IMR-90 (cell line): ENCODE measurements at regions not wholly inside any gene's neighbourhood (a gene's known extent, or its start where the extent isn't known, plus 50 kb on each side); places are given as distances from the start of the nearest gene placed in this dataset.

Experiments
- ATAC-seq: fragments of 200-7000 bp; cut with Tn5 transposase; 2 replicates; pipeline ENCODE4 v1.9.1; 2020; ENCODE audit warnings: low read depth, mild to moderate bottlenecking, moderate library complexity
- BruUV-seq: library from RNA; stranded (reverse); fragments of 400-500 nt; replicated peaks from 2 replicates; lab custom pipeline; 2021; lab: Mats Ljungman, UMichigan
- CTCF ChIA-PET: fragments of 300-600 bp; formaldehyde crosslinking; extraction: SDS; loops from one replicate; lab custom pipeline; 2021; ENCODE audit warnings: antibody characterized with exemption; lab: Yijun Ruan, JAX
- POLR2A ChIA-PET: fragments of 300-600 bp; sonication (Branson Sonifier 250); formaldehyde crosslinking; loops from one replicate; lab custom pipeline; 2022; ENCODE audit warnings: antibody characterized with exemption; ENCODE audit not compliant: unreplicated experiment; lab: Charles Lee
- DNase-seq: peaks from one replicate; pipeline ENCODE4 v3.0.0; 2013
- H2AFZ ChIP-seq: replicated peaks from 2 replicates; pipeline ENCODE3; 2013; ENCODE audit warnings: low read length, mild to moderate bottlenecking; ENCODE audit not compliant: poor library complexity
- H2AK5ac ChIP-seq: 2 replicates; pipeline ENCODE4 v1.6.1; 2013; ENCODE audit warnings: low read depth, low read length, inconsistent platforms
- H2AK9ac ChIP-seq: replicated peaks from 2 replicates; pipeline ENCODE3; 2013; ENCODE audit warnings: mild to moderate bottlenecking, low read depth, low read length, moderate library complexity; ENCODE audit not compliant: poor library complexity
- H2BK120ac ChIP-seq: 2 replicates; pipeline ENCODE4 v1.6.1; 2013; ENCODE audit warnings: low read depth, low read length, inconsistent platforms
- H2BK15ac ChIP-seq: 3 replicates; pipeline ENCODE4 v1.6.1; 2013; ENCODE audit warnings: low read depth, low read length, inconsistent platforms
- H2BK20ac ChIP-seq: 2 replicates; pipeline ENCODE4 v1.6.1; 2013; ENCODE audit warnings: low read depth, mild to moderate bottlenecking, inconsistent platforms, low read length, moderate library complexity
- H2BK5ac ChIP-seq: 2 replicates; pipeline ENCODE4 v1.6.1; 2013; ENCODE audit warnings: mild to moderate bottlenecking, low read depth, low read length, inconsistent platforms; ENCODE audit not compliant: poor library complexity, severe bottlenecking
- H3K14ac ChIP-seq: replicated peaks from 2 replicates; pipeline ENCODE4 v1.6.1; 2013; ENCODE audit warnings: low read depth, low read length, inconsistent platforms
- H3K18ac ChIP-seq: 2 replicates; pipeline ENCODE4 v1.6.1; 2013; ENCODE audit warnings: low read depth, low read length, control low read depth
- H3K23ac ChIP-seq: 2 replicates; pipeline ENCODE4 v1.6.1; 2013; ENCODE audit warnings: low read depth, low read length, inconsistent platforms
- H3K27ac ChIP-seq: 2 replicates; pipeline ENCODE4 v1.5.1; 2013; ENCODE audit warnings: mild to moderate bottlenecking, control low read depth, low read length; ENCODE audit not compliant: insufficient read depth
- H3K27me3 ChIP-seq: 2 replicates; pipeline ENCODE4 v1.6.1; 2013; ENCODE audit warnings: low read length; ENCODE audit not compliant: control insufficient read depth, insufficient read depth
- H3K36me3 ChIP-seq: 2 replicates; pipeline ENCODE4 v1.6.1; 2013; ENCODE audit warnings: low read length, mixed read lengths; ENCODE audit not compliant: control insufficient read depth, insufficient read depth
- H3K4ac ChIP-seq: 2 replicates; pipeline ENCODE4 v1.6.1; 2013; ENCODE audit warnings: low read depth, low read length, inconsistent platforms
- H3K4me1 ChIP-seq: 2 replicates; pipeline ENCODE4 v1.6.1; 2013; ENCODE audit warnings: low read length, mixed read lengths; ENCODE audit not compliant: control insufficient read depth, insufficient read depth
- H3K4me2 ChIP-seq: 2 replicates; pipeline ENCODE4 v1.6.1; 2013; ENCODE audit warnings: low read depth, mild to moderate bottlenecking, control low read depth, low read length, moderate library complexity
- H3K4me3 ChIP-seq: 2 replicates; pipeline ENCODE4 v1.5.1; 2013; ENCODE audit warnings: low read depth, mild to moderate bottlenecking, control low read depth, low read length, moderate library complexity; ENCODE audit not compliant: insufficient read depth
- H3K56ac ChIP-seq: 2 replicates; pipeline ENCODE4 v1.6.1; 2013; ENCODE audit warnings: low read length, inconsistent platforms; ENCODE audit not compliant: insufficient read depth; ENCODE audit errors: extremely low read depth
- H3K79me1 ChIP-seq, 2 experiments: 2 replicates each; pipeline ENCODE4 v1.6.1; 2013; ENCODE audit warnings: low read length in 2 of 2, inconsistent platforms in 1 of 2, low read depth in 1 of 2
- H3K9ac ChIP-seq: 2 replicates; pipeline ENCODE4 v1.6.1; 2013; ENCODE audit warnings: low read depth, low read length, control low read depth
- H3K9me1 ChIP-seq: 2 replicates; pipeline ENCODE4 v1.6.1; 2013; ENCODE audit warnings: low read length, inconsistent platforms; ENCODE audit not compliant: insufficient read depth
- H3K9me3 ChIP-seq: 2 replicates; pipeline ENCODE4 v1.6.1; 2013; ENCODE audit warnings: low read length; ENCODE audit not compliant: control insufficient read depth, insufficient read depth
- H4K20me1 ChIP-seq: 2 replicates; pipeline ENCODE4 v1.6.1; 2013; ENCODE audit warnings: low read length, inconsistent platforms; ENCODE audit not compliant: insufficient read depth
- H4K5ac ChIP-seq: 2 replicates; pipeline ENCODE4 v1.6.1; 2013; ENCODE audit warnings: mild to moderate bottlenecking, low read depth, low read length, control low read depth
- H4K8ac ChIP-seq, 2 experiments: 2 replicates each; pipeline ENCODE4 v1.6.1; 2013; ENCODE audit warnings: low read depth in 2 of 2, low read length in 2 of 2, control low read depth in 1 of 2, inconsistent platforms in 1 of 2
- H4K91ac ChIP-seq: 2 replicates; pipeline ENCODE4 v1.6.1; 2013; ENCODE audit warnings: low read depth, low read length, inconsistent platforms; ENCODE audit not compliant: insufficient read depth
- FOS ChIP-seq: fragments of 150-350 bp; IDR thresholded peaks from 2 replicates; pipeline ENCODE4 v1.6.1; 2016; ENCODE audit warnings: low read depth, low read length
- MAFK ChIP-seq: IDR thresholded peaks from 2 replicates; pipeline ENCODE4 v1.6.1; 2012; ENCODE audit warnings: low read depth, low read length, improper control_type of control experiment
- MAZ ChIP-seq: IDR thresholded peaks from 2 replicates; pipeline ENCODE4 v1.6.1; 2012; ENCODE audit warnings: low read depth, mild to moderate bottlenecking, low read length, improper control_type of control experiment, moderate library complexity, borderline replicate concordance
- NFE2L2 ChIP-seq: fragments of 150-350 bp; IDR thresholded peaks from 2 replicates; pipeline ENCODE4 v1.6.1; 2016; ENCODE audit warnings: low read depth, mild to moderate bottlenecking, low read length
- POLR2A ChIP-seq: IDR thresholded peaks from 2 replicates; pipeline ENCODE4 v1.6.1; 2012; ENCODE audit warnings: mild to moderate bottlenecking, low read depth, low read length
- RCOR1 ChIP-seq: IDR thresholded peaks from 2 replicates; pipeline ENCODE4 v1.6.1; 2012; ENCODE audit warnings: mild to moderate bottlenecking, low read length, improper control_type of control experiment; ENCODE audit not compliant: insufficient replicate concordance
- RFX5 ChIP-seq: IDR thresholded peaks from 2 replicates; pipeline ENCODE4 v1.8.0; 2012; ENCODE audit warnings: low read depth, mild to moderate bottlenecking, low read length, moderate library complexity
- SMC3 ChIP-seq: fragments of 150-350 bp; IDR thresholded peaks from 2 replicates; pipeline ENCODE4 v1.6.1; 2016; ENCODE audit warnings: low read depth, mild to moderate bottlenecking, antibody characterized with exemption, low read length, moderate library complexity
- WGBS, 2 experiments: methylation state at CpG; one replicate each; pipeline versions ENCODE4 v1.1.5 to v1.1.7; 2013; ENCODE audit warnings: missing lambda C conversion rate in 2 of 2; ENCODE audit not compliant: insufficient read length in 1 of 2; ENCODE audit errors: extremely low coverage in 2 of 2; 5-methylcytosine and 5-hydroxymethylcytosine counted together
- dilution Hi-C: fragments of 300-500 bp; cut with HindIII; formaldehyde crosslinking; loops from one replicate; pipeline ENCODE4 v1.14.3; 2018; ENCODE audit warnings: low sequenced_read_pairs; ENCODE audit not compliant: unreplicated experiment
- in situ Hi-C: fragments of 300-500 bp; cut with MboI; formaldehyde crosslinking; loops from 3 replicates; pipeline ENCODE4 v1.14.3; 2019; ENCODE audit warnings: low sequenced_read_pairs, inconsistent platforms, mixed read lengths
- intact Hi-C: fragments of 100-400 bp; cut with micrococcal nuclease; formaldehyde crosslinking; loops from 2 replicates; pipeline ENCODE4 v1.10.0; 2022
- TF ChIP-seq, protein P1 (sequence below): fragments of 150-350 bp; IDR thresholded peaks from 2 replicates; pipeline ENCODE4 v1.6.1; 2016; ENCODE audit warnings: low read depth, mild to moderate bottlenecking, low read length, moderate library complexity, borderline replicate concordance

DNA sequence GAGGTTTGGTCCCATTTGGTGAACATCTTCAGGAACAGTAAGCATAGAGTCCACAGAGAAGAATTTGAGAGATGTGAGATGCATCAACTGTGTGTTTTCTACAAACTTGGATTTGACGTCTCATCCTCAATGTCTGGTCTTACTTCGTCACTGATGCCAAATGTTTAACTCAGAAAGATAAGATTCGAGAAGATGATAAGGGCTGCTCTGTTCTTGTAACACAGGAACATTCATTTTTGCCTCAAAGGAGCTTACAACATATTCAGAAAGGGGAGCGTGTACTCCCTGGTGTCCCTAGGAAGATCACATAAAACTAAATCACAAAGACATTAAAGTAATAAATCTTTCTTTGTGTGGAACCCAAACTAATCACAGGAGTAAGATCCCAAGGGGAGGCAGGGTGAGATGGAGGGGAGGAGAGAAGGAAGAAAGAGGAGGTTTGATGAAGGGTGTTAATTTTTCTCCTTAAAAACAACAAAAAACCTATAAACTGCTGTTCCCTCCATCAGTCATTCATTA lies 247.7 kb upstream of the IRS2 start:
- Histone ChIP-seq H3K4me3 (no peak overlapping the region), H2BK20ac (no peak overlapping the region), H2BK120ac (no peak overlapping the region), H3K4me1 (no peaks in the 10 kb centered on the region), H3K18ac (no peak overlapping the region), H4K8ac (no peak overlapping the region), H4K20me1 (no peaks in the 10 kb centered on the region), H4K5ac (no peak overlapping the region), H3K23ac (no peak overlapping the region), H2BK5ac (no peak overlapping the region), H4K91ac (no peak overlapping the region), H3K56ac (no peak overlapping the region), H3K14ac (no peak overlapping the region), H3K79me1 (no peaks in the 10 kb centered on the region), H2BK15ac (no peak overlapping the region), H3K9ac (no peak overlapping the region), H3K27ac (no peak overlapping the region), H3K4ac (no peak overlapping the region), H3K9me3 (no peaks in the 10 kb centered on the region), H3K9me1 (no peaks in the 10 kb centered on the region), H3K27me3 (no peaks in the 10 kb centered on the region), H2AK9ac (no peak overlapping the region), H2AK5ac (no peak overlapping the region), H3K36me3 (no peaks in the 10 kb centered on the region), H2AFZ (no peak overlapping the region), H3K4me2 (no peak overlapping the region)
- POLR2A ChIA-PET = no interaction called here
- intact Hi-C loops = no loop called here
- no CpG with 5 or more reads among the region's 4 CpGs for WGBS, 2 experiments
- BruUV-seq = no TSS peak
- dilution Hi-C loops = no loop called here
- CTCF ChIA-PET = no interaction called here
- no peak for ATAC-seq
- no peak for TF ChIP-seq MAFK
- TF ChIP-seq, protein P1, sequence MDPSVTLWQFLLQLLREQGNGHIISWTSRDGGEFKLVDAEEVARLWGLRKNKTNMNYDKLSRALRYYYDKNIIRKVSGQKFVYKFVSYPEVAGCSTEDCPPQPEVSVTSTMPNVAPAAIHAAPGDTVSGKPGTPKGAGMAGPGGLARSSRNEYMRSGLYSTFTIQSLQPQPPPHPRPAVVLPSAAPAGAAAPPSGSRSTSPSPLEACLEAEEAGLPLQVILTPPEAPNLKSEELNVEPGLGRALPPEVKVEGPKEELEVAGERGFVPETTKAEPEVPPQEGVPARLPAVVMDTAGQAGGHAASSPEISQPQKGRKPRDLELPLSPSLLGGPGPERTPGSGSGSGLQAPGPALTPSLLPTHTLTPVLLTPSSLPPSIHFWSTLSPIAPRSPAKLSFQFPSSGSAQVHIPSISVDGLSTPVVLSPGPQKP = no peak
- TF ChIP-seq RCOR1 = no peak
- no peak for TF ChIP-seq POLR2A
- no peak for TF ChIP-seq FOS
- TF ChIP-seq MAZ = no peak
- TF ChIP-seq NFE2L2 = no peak
- TF ChIP-seq RFX5 = no peak
- TF ChIP-seq SMC3 = no peak
- DNase-seq = no peak
- in situ Hi-C loops = no loop called here
